Liver (tissue), 3 donors: ENCODE measurements at regions not wholly inside any gene's neighbourhood (a gene's known extent, or its start where the extent isn't known, plus 50 kb on each side); places are given as distances from the start of the nearest gene placed in this dataset.

Experiments
- EGR1 ChIP-seq, 2 donors: IDR thresholded peaks; 2 replicates each; pipeline ENCODE4 v1.6.1; 2016 to 2018; ENCODE audit warnings: antibody characterized with exemption in 2 of 2, low read depth in 2 of 2
- FOXA1 ChIP-seq: IDR thresholded peaks from 2 replicates; pipeline ENCODE4 v1.6.1; 2016; ENCODE audit warnings: antibody characterized with exemption
- GABPA ChIP-seq, 2 donors: IDR thresholded peaks in 1 of 2; conservative IDR thresholded peaks in 1 of 2; 2 replicates each; pipeline ENCODE4 v1.6.1; 2016; ENCODE audit warnings: antibody characterized with exemption in 2 of 2, mild to moderate bottlenecking in 1 of 2, moderate library complexity in 1 of 2
- HNF4A ChIP-seq, 2 donors: conservative IDR thresholded peaks; 2 replicates each; pipeline ENCODE4 v1.6.1; 2016; ENCODE audit warnings: antibody characterized with exemption in 2 of 2, mild to moderate bottlenecking in 2 of 2
- JUND ChIP-seq, 2 donors: IDR thresholded peaks; 2 replicates each; pipeline ENCODE4 v1.6.1; 2016; ENCODE audit warnings: antibody characterized with exemption in 2 of 2
- RAD21 ChIP-seq, 2 donors: IDR thresholded peaks; 2 replicates each; pipeline ENCODE4 v1.6.1; 2016; ENCODE audit warnings: antibody characterized with exemption in 2 of 2, mild to moderate bottlenecking in 2 of 2
- RXRA ChIP-seq, 2 donors: IDR thresholded peaks; 2 replicates each; pipeline ENCODE4 v1.6.1; 2017 to 2018; ENCODE audit warnings: antibody characterized with exemption in 2 of 2, mild to moderate bottlenecking in 1 of 2
- YY1 ChIP-seq: IDR thresholded peaks from 2 replicates; pipeline ENCODE4 v1.6.1; 2016; ENCODE audit warnings: antibody characterized with exemption, mild to moderate bottlenecking
- TF ChIP-seq, protein P1 (sequence below): fragments of 150-350 bp; IDR thresholded peaks from 2 replicates; pipeline ENCODE4 v1.5.1; 2017; ENCODE audit warnings: improper control_type of control experiment, low read depth, low read length; ENCODE audit not compliant: missing input control
- TF ChIP-seq, protein P2 (sequence below): IDR thresholded peaks from 2 replicates; pipeline ENCODE4 v1.6.1; 2016; ENCODE audit warnings: antibody characterized with exemption
- donor health status: healthy.
- donor health status: healthy.

DNA sequence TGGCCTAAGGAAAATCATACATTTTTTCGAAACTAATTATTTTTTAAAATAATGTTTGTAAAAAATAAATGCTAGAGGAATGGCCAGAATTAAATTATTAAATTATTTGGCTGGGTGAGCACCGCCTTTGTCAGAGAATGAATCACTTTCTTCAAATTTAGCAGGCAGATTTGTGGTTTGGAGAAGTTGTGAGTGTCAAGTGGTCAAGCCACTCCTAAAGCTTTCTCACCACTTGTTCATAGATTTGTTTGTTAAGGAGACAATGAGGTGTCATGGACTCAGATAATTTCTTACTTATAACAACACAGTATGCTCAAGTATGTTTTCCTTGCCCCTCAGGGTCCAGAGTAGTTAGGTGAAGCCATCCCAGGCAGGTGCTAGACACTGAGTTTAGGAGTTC, 196.2 kb downstream of the TUSC7 start:
- TF ChIP-seq, protein P1, sequence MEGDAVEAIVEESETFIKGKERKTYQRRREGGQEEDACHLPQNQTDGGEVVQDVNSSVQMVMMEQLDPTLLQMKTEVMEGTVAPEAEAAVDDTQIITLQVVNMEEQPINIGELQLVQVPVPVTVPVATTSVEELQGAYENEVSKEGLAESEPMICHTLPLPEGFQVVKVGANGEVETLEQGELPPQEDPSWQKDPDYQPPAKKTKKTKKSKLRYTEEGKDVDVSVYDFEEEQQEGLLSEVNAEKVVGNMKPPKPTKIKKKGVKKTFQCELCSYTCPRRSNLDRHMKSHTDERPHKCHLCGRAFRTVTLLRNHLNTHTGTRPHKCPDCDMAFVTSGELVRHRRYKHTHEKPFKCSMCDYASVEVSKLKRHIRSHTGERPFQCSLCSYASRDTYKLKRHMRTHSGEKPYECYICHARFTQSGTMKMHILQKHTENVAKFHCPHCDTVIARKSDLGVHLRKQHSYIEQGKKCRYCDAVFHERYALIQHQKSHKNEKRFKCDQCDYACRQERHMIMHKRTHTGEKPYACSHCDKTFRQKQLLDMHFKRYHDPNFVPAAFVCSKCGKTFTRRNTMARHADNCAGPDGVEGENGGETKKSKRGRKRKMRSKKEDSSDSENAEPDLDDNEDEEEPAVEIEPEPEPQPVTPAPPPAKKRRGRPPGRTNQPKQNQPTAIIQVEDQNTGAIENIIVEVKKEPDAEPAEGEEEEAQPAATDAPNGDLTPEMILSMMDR: no peak
- TF ChIP-seq HNF4A (conservative IDR thresholded peaks at IDR 0.05) (no peak), RAD21 (IDR thresholded peaks at IDR 0.05) (no peak), GABPA (IDR thresholded peaks at IDR 0.05 in 1 of 2, conservative IDR thresholded peaks at IDR 0.05 in 1 of 2) (no peak), RXRA (IDR thresholded peaks at IDR 0.05) (no peak), YY1 (no peak), EGR1 (IDR thresholded peaks at IDR 0.05; ENCODE audit: low read depth in 2 of 2) (no peak), JUND (IDR thresholded peaks at IDR 0.05) (no peak), FOXA1 (no peak)
- TF ChIP-seq, protein P2, sequence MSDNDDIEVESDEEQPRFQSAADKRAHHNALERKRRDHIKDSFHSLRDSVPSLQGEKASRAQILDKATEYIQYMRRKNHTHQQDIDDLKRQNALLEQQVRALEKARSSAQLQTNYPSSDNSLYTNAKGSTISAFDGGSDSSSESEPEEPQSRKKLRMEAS: no peak
